T-helper 17 cell (primary cell): ENCODE measurements at regions not wholly inside any gene's neighbourhood (a gene's known extent, or its start where the extent isn't known, plus 50 kb on each side); places are given as distances from the start of the nearest gene placed in this dataset.
"Not testable (repeated sequence)": the region's sequence is repeated elsewhere in the genome, so short reads cannot be mapped to it uniquely, and the experiment has no call there.

ENCODE experiments used
- ATAC-seq: fragments of 150-1000 bp; cut with Tn5 transposase; 2 replicates; pipeline ENCODE4 v1.10.0; 2021; ENCODE audit warnings: mild to moderate bottlenecking, moderate library complexity
- DNase-seq, 3 donors: peaks; one replicate each; pipeline versions ENCODE4 v3.0.0 to v3.0.0-alpha.2; 2020 to 2021
- H3K9me3 ChIP-seq: one replicate; pipeline ENCODE4 v1.7.0; 2013; ENCODE audit warnings: low read length, mild to moderate bottlenecking; ENCODE audit not compliant: control insufficient read depth, poor library complexity, severe bottlenecking
- H3K27ac Mint-ChIP-seq: one replicate; pipeline ENCODE4 v1.8.0; 2022; ENCODE audit warnings: mild to moderate bottlenecking, moderate library complexity, mixed read lengths
- H3K27me3 Mint-ChIP-seq: one replicate; pipeline ENCODE4 v1.8.0; 2022; ENCODE audit warnings: mixed read lengths
- H3K36me3 Mint-ChIP-seq: one replicate; pipeline ENCODE4 v1.8.0; 2022; ENCODE audit warnings: low read depth, mixed read lengths
- H3K4me1 Mint-ChIP-seq: one replicate; pipeline ENCODE4 v1.8.0; 2022; ENCODE audit warnings: mild to moderate bottlenecking, mixed read lengths
- H3K4me3 Mint-ChIP-seq: one replicate; pipeline ENCODE4 v1.8.0; 2022; ENCODE audit warnings: mild to moderate bottlenecking, moderate library complexity, mixed read lengths

DNA sequence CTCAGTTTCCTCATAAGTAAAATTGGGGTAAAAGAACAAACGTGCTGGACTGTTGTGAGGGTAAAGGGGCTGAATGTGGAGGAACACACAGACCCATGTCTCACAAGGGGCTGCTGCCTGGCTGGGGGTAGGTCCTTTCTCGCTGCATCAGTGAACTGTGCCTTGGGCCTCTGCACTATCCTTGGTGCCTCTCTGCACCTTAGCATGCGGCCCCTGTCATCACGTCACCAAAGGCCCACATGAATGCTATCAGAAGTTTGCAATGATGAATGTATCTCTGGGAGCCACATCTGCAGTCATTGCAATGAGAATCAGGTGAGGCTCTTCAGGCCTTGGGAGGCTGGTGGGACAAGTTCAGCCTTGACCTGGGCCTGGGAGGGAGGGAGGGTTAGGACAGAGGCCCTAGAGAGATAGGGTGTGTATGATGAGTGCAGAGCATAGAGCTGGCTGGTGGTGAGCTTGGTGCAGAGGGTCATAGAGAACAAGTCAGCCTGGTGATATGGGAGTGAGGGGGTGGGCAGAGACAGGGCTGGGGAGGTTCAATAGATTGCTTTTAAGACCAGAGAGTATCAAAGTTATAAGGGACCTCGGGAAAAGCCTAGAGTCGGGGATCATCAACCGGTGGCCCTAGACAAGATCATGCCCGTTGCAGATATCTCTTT, 308.4 kb downstream of the RPS24 start:
- no peak overlapping the region for H3K27ac Mint-ChIP-seq
- H3K9me3 ChIP-seq = peaks cover 2% of the 10 kb centered on the region
- H3K4me1 Mint-ChIP-seq = no peaks in the 10 kb centered on the region
- H3K27me3 Mint-ChIP-seq = peaks cover 16% of the 10 kb centered on the region
- peaks cover 2% of the 10 kb centered on the region for H3K36me3 Mint-ChIP-seq
- no peak for DNase-seq
- H3K4me3 Mint-ChIP-seq = no peak overlapping the region
- no peak for ATAC-seq

DNA sequence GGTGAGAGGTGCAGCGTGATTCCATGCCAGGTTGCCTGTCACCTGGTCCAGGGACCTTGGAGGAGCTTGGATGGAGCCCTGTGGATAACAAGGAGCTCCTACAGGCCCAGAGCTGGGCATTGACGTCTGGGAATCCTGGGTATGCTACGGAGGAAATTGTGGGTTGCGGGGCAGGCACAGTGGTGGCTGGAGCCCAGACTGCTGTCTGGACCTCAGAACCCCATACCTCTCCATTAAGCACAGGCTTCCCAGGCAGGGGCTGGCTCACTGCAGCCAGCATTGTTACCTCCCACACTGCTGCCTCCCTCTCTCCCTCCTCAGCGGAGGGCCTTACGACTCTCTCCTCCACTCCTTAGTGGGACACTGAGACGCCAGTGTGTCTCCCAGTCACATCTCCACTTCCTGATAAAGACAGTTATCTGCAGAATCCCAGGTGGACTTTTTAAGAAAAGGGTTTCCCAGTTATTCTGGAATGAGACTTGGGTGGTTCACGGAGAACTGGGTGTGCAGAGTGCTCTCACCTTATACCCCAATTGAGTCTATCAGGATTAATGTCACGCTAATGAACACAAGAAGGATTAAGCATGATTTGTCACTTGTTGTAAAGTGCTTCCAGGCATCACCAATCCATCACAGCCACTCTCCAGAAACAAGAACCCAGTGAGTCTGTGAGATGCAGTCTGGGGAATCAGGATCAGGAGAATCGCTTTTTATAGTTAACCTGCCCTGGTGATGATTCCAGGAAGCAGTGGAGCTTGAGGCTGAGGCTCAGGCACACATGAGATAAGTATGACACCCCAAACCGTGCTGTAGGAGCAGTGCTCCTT, 309.4 kb downstream of the RPS24 start:
- Mint-ChIP-seq H3K27me3 (peaks cover 20% of the 10 kb centered on the region), H3K27ac (no peak overlapping the region), H3K36me3 (peaks cover 4% of the 10 kb centered on the region), H3K4me3 (no peak overlapping the region), H3K4me1 (no peaks in the 10 kb centered on the region)
- ATAC-seq (no peak), DNase-seq (no peak)
- H3K9me3 ChIP-seq = peaks cover 2% of the 10 kb centered on the region

DNA sequence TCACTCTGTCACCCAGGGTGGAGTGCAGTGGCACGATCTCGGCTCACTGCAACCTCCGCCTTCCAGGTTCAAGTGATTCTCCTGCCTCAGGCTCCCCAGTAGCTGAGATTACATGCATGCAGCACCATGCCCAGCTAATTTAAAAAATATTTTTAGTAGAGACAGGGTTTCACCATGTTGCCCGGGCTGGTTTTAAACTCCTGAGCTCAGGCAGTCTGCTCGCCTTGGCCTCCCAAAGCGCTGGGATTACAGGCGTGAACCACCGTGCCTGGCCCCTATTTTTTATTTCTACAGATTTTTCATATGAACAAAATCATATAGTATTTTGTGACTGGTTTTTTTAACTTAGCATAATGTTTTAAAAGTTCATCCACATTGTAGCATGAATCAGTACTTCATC, 310.6 kb downstream of the RPS24 start:
- H3K27me3 Mint-ChIP-seq = peaks cover 16% of the 10 kb centered on the region
- H3K9me3 ChIP-seq, DNase-seq, ATAC-seq, H3K4me1 Mint-ChIP-seq, H3K36me3 Mint-ChIP-seq, H3K27ac Mint-ChIP-seq, H3K4me3 Mint-ChIP-seq: not testable (repeated sequence)

DNA sequence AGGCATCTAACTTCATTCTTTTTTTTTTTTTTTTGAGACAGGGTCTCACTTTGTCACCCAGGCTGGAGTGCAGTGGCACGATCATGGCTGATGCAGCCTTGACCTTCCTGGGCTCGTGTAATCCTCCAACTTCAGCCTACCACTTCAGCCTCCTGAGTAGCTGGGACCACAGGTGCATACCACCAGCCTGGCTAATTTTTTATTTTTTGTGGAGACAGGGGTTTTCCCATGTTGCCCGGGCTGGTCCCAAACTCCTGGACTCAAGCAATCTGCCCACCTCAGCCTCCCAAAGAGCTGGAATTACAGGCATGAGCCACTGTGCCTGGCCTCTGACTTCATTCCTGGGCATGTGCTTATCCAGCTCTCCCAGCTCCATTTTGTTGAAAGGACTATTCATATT, 311.9 kb downstream of the RPS24 start:
- not testable (repeated sequence) for ATAC-seq, H3K27ac Mint-ChIP-seq, H3K4me3 Mint-ChIP-seq, DNase-seq, H3K9me3 ChIP-seq, H3K36me3 Mint-ChIP-seq, H3K4me1 Mint-ChIP-seq
- peaks cover 19% of the 10 kb centered on the region for H3K27me3 Mint-ChIP-seq

DNA sequence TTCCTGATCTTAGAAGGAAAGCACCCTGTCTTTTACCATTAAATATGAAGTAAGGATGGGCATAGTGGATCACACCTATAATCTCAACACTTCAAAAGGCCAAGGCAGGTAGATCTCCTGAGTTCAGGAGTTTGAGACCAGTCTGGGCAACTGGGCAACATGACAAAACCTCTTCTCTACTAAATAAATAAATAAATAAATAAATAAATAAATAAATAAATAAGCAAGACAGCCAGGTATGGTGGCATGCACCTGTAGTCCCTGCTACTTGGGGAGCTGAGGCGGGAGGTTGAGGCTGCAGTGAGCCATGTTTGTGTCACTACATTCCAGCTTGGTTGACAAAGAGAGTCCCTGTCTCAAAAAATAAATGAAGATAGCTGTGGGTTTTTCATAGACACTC, 313.1 kb downstream of the RPS24 start:
- no peaks in the 10 kb centered on the region for H3K4me1 Mint-ChIP-seq
- peaks cover 29% of the 10 kb centered on the region for H3K27me3 Mint-ChIP-seq
- H3K9me3 ChIP-seq = peaks cover 2% of the 10 kb centered on the region
- ATAC-seq (no peak), DNase-seq (no peak)
- H3K36me3 Mint-ChIP-seq = peaks cover 2% of the 10 kb centered on the region
- no peak overlapping the region for H3K27ac Mint-ChIP-seq
- H3K4me3 Mint-ChIP-seq = no peak overlapping the region

DNA sequence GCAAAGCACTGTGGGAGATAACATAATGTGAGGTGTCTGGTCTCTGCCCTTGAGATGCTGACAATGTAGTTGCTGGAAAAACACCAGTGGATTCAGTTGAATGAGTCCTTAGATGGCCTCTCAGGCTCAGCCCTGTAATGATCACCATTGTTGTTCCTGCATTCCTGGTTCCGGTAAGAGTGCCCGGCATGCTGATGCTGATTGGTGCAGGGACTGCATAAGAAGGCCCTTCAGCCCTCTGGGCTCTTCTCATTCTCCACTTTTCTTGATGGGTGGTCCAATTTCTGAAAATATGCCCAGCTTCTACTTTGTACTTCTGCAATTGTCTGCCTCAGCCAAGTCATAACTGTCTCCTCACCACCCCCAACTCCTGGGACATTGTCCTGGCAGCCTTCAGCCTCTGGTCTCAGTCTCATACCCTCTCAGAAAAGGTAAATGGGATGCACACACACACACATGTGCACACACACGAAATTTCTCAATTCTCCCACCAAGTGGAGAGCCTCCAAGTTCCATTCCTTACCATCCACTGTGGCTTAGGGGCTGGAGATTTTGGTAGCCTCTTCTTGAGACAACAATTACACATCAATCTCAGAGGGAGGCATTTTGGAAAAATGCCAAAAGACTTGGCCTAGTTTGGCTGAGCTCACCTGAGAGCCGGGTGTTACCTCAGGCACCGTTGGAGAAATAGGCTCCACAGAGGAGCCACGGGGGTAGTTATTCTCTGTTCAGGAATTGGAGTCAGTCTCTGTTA, 314.9 kb downstream of the RPS24 start:
- ATAC-seq (no peak), DNase-seq (no peak)
- no peak overlapping the region for H3K27ac Mint-ChIP-seq

DNA sequence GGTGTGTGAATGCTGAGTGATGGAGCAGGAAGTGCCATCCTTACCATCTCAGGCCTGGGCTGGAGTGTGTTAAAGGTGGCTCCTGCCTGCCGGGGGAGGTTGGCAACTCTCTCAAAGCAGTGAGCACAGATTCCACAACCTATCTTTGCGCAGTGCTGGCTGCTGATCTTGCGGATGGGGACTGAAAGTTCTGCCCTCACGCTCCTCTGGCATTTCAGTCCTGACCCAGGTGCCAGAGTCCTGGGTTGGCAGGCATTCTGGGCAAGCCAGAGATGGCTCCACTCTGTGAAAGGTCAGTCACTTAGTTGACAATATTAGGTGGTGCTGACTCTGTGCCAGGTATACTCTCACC, 315.5 kb downstream of the RPS24 start:
- peaks cover 2% of the 10 kb centered on the region for H3K36me3 Mint-ChIP-seq
- no peaks in the 10 kb centered on the region for H3K4me1 Mint-ChIP-seq
- no peak overlapping the region for H3K27ac Mint-ChIP-seq
- ATAC-seq (no peak), DNase-seq (no peak)
- H3K4me3 Mint-ChIP-seq = no peak overlapping the region
- peaks cover 37% of the 10 kb centered on the region for H3K27me3 Mint-ChIP-seq
- peaks cover 2% of the 10 kb centered on the region for H3K9me3 ChIP-seq

More for the DNA sequence above, 314.9 kb downstream of the RPS24 start:
- peaks cover 31% of the 10 kb centered on the region for H3K27me3 Mint-ChIP-seq
- peaks cover 2% of the 10 kb centered on the region for H3K9me3 ChIP-seq
- no peaks in the 10 kb centered on the region for H3K4me1 Mint-ChIP-seq
- H3K4me3 Mint-ChIP-seq = no peak overlapping the region
- peaks cover 2% of the 10 kb centered on the region for H3K36me3 Mint-ChIP-seq

DNA sequence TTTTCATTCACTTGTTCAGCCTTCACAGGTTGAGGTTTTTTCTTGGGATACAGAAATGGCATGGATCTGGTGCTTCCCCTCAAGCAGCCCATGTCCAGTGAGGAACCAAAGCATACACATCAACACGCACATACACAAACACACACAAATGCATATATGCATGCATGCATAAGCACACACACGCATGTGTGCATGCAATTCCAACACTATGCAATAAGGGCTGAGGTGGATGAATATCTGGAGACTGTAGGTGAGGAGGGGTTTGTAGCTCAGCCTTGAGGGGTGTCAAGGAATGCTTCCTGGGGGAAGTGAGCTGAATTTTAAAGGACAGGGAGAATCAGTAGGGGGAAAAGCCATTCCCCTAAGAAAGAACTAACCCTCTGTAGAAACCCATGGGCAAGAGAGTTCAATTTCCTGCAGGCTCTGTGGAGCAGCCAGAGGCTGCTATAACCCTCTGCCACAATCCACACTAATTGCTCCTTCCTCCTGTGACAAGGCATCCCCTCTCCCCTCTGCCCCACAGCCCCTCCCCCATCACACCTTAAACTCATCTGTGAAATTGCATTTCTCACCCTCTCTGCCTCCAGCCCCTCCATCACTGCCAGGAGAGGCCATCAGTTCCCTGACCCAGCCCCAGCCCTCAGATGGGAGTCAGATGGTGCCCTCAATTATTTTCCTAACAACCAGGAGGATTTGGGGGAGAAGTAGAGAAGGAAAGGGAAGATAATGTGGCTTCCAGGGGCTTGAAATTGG, 316.4 kb downstream of the RPS24 start:
- no peaks in the 10 kb centered on the region for H3K4me1 Mint-ChIP-seq
- no peak for DNase-seq
- H3K9me3 ChIP-seq = peaks cover 2% of the 10 kb centered on the region
- no peak for ATAC-seq
- no peak overlapping the region for H3K4me3 Mint-ChIP-seq
- H3K36me3 Mint-ChIP-seq = peaks cover 2% of the 10 kb centered on the region
- no peak overlapping the region for H3K27ac Mint-ChIP-seq
- H3K27me3 Mint-ChIP-seq = peaks cover 41% of the 10 kb centered on the region

DNA sequence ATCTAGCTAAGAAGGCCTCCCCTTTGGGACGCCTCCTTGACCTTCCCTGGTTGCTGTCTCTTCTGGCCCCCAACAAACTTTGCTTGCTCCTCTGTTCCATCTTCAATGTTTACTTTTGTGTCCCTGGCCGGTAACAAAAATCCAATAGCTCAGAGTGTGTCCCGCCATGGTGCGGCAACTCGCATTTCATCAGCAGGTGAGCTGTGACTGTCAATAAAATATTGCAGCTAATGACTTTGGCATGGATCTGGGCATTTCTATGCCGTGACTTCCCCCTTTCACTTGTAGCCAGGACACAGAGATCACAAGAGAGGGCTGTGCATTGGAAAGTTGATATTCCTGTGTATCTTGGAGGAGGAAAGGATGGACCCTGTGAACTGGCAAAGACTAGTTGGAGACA, 317.6 kb downstream of the RPS24 start:
- Mint-ChIP-seq H3K4me1 (no peaks in the 10 kb centered on the region), H3K27me3 (peaks cover 41% of the 10 kb centered on the region)

DNA sequence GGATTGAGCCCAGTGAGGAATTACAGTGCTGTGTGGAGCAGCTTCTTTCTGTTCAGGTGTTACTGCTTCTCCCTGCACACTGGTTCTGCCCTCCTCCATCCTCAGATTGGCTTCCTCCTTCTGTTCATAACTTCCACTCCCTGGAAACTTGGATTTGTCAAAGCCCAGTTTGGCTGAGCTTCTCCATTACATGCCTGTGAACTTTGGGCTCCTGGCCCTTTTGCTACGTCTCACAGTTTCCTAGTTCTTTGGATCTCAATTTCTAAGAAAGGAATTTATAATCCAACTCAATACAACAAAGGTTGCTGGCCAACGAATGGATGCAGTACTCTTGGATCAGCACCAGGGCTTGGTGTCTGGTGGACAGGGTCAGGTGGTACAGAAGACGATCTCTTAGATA, 318.1 kb downstream of the RPS24 start:
- no peaks in the 10 kb centered on the region for H3K9me3 ChIP-seq
- ATAC-seq (no peak), DNase-seq (no peak)
- Mint-ChIP-seq H3K4me1 (no peaks in the 10 kb centered on the region), H3K27me3 (peaks cover 41% of the 10 kb centered on the region), H3K27ac (no peak overlapping the region), H3K4me3 (no peak overlapping the region), H3K36me3 (peaks cover 2% of the 10 kb centered on the region)

More for the DNA sequence above, 317.6 kb downstream of the RPS24 start:
- Mint-ChIP-seq H3K27ac (no peak overlapping the region), H3K36me3 (peaks cover 2% of the 10 kb centered on the region), H3K4me3 (no peak overlapping the region)
- ATAC-seq = no peak
- H3K9me3 ChIP-seq = no peaks in the 10 kb centered on the region
- DNase-seq = no peak

DNA sequence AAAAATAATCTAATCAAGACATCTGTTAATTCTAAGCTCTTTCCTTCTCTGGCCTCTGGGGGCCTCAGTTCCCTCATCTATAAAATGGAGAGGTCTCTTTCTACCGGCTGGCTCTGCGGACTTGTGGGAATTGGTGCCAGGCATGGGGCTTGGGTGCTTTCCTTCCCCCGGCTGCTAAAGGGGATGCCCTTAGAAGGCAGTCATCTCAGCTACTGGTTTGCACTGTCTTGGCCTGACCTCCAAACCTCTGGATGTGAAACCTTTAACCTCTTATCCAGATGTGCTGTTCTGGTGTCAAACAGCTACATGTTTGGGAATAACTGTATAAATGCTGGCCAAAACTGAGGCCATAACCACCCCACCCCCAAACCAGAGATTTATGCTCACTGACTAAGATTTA, 320.0 kb downstream of the RPS24 start:
- Mint-ChIP-seq H3K36me3 (no peaks in the 10 kb centered on the region), H3K4me1 (no peaks in the 10 kb centered on the region), H3K4me3 (no peak overlapping the region), H3K27ac (no peak overlapping the region), H3K27me3 (peaks cover 27% of the 10 kb centered on the region)
- no peak for ATAC-seq
- no peak for DNase-seq
- no peaks in the 10 kb centered on the region for H3K9me3 ChIP-seq

DNA sequence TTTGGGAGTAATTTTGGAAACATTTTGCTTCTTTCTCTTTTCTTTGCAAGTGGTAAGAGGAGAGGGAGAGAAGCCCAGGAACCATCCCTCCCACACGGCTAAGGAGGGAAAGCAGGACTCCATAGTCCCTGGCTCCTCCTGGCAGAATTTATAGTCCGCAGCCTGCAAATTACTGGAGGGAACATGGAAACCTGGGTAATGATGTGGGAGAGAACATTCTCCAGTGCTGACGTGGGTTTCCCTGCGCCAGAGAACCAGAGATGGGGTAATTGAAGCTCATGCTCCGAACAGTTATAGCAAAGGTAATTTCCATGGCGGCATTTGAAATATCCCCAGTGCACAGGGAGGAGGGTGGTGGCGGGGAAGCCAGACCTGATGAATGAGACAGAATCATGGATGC, 320.4 kb downstream of the RPS24 start:
- H3K9me3 ChIP-seq = no peaks in the 10 kb centered on the region
- Mint-ChIP-seq H3K36me3 (no peaks in the 10 kb centered on the region), H3K4me1 (no peaks in the 10 kb centered on the region), H3K4me3 (no peak overlapping the region), H3K27ac (no peak overlapping the region), H3K27me3 (peaks cover 27% of the 10 kb centered on the region)
- no peak for DNase-seq
- ATAC-seq = no peak
